ENCODE measurements at regions not wholly inside any gene's neighbourhood (a gene's known extent, or its start where the extent isn't known, plus 50 kb on each side); places are given as distances from the start of the nearest gene placed in this dataset.

- TF ChIP-seq CTCF (IDR thresholded peaks at IDR 0.05) (no peak), POLR2A (IDR thresholded peaks at IDR 0.05) (no peak)
These were observed 460.5 kb downstream of the CENPC start for GRCh38 chr4:67084783-67085182.
